H1 (cell line): ENCODE measurements at regions not wholly inside any gene's neighbourhood (a gene's known extent, or its start where the extent isn't known, plus 50 kb on each side); places are given as distances from the start of the nearest gene placed in this dataset.

ENCODE experiments used
- CTCF ChIA-PET: fragments of 300-600 bp; sonication (Branson Sonifier 250); formaldehyde crosslinking; loops from one replicate; lab custom pipeline; 2021; ENCODE audit not compliant: partially characterized antibody; lab: Charles Lee
- POLR2A ChIA-PET: fragments of 300-600 bp; sonication (Branson Sonifier 250); formaldehyde crosslinking; loops from one replicate; lab custom pipeline; 2021; ENCODE audit warnings: inconsistent platforms; ENCODE audit not compliant: partially characterized antibody; lab: Charles Lee
- DNase-seq, 2 experiments: peaks; one replicate each; pipeline versions ENCODE4 v3.0.0 to v3.0.0-alpha.2; 2010 to 2022; ENCODE audit warnings: low spot score in 2 of 2, low read depth in 1 of 2, mixed read lengths in 1 of 2
- FAIRE-seq: peaks from 2 replicates; lab custom pipeline; 2011; peaks lifted over from hg19 to GRCh38; lab: Jason Lieb, UNC
- H2AFZ ChIP-seq: 2 replicates; pipeline ENCODE4 v1.8.1; 2012; ENCODE audit warnings: low read length, inconsistent platforms
- H2AK5ac ChIP-seq: 2 replicates; pipeline ENCODE4 v1.6.1; 2013; ENCODE audit warnings: low read depth, low read length
- H2BK120ac ChIP-seq: replicated peaks from 2 replicates; pipeline ENCODE3; 2013; ENCODE audit warnings: low read depth, low read length, inconsistent platforms
- H2BK12ac ChIP-seq: 2 replicates; pipeline ENCODE4 v1.6.1; 2013; ENCODE audit warnings: low read depth, low read length
- H2BK15ac ChIP-seq: 2 replicates; pipeline ENCODE4 v1.6.1; 2013; ENCODE audit warnings: low read length
- H2BK20ac ChIP-seq: 2 replicates; pipeline ENCODE4 v1.6.1; 2013; ENCODE audit warnings: low read length
- H2BK5ac ChIP-seq: 2 replicates; pipeline ENCODE4 v1.6.1; 2013; ENCODE audit warnings: low read depth, low read length
- H3K14ac ChIP-seq: 2 replicates; pipeline ENCODE4 v1.6.1; 2013; ENCODE audit warnings: inconsistent platforms; ENCODE audit not compliant: insufficient read length
- H3K18ac ChIP-seq: 2 replicates; pipeline ENCODE4 v1.6.1; 2013; ENCODE audit warnings: low read length; ENCODE audit errors: extremely low read depth
- H3K23ac ChIP-seq: 2 replicates; pipeline ENCODE4 v1.6.1; 2013; ENCODE audit warnings: inconsistent platforms; ENCODE audit not compliant: insufficient read length
- H3K23me2 ChIP-seq: 2 replicates; pipeline ENCODE4 v1.6.1; 2013; ENCODE audit warnings: low read depth, low read length
- H3K27ac ChIP-seq: 2 replicates; pipeline ENCODE4 v1.6.1; 2011; ENCODE audit warnings: low read depth, low read length, inconsistent platforms
- H3K27me3 ChIP-seq, 4 experiments: replicated peaks in 1 of 4; 1 replicate in 1 of 4; 2 replicates in 3 of 4; pipeline versions ENCODE4 v1.6.1 to v1.8.1; 2011 to 2013; ENCODE audit warnings: low read length in 3 of 4, mild to moderate bottlenecking in 3 of 4, inconsistent platforms in 2 of 4, mixed read lengths in 2 of 4, moderate library complexity in 1 of 4; ENCODE audit not compliant: control insufficient read depth in 3 of 4, insufficient read depth in 3 of 4; ENCODE audit errors: extremely low read depth in 1 of 4
- H3K36me3 ChIP-seq, 4 experiments: 2 replicates each; pipeline versions ENCODE4 v1.6.1 to v1.8.1; 2011 to 2013; ENCODE audit warnings: mild to moderate bottlenecking in 4 of 4, low read length in 3 of 4, moderate library complexity in 2 of 4, control low read depth in 1 of 4, inconsistent platforms in 1 of 4; ENCODE audit not compliant: insufficient read depth in 4 of 4, control insufficient read depth in 2 of 4
- H3K4ac ChIP-seq: replicated peaks from 2 replicates; pipeline ENCODE3; 2013; ENCODE audit warnings: low read length, low read depth, mixed read lengths, inconsistent platforms; ENCODE audit not compliant: insufficient read length
- H3K4me1 ChIP-seq, 4 experiments: replicated peaks in 1 of 4; 1 replicate in 1 of 4; 2 replicates in 3 of 4; pipeline versions ENCODE4 v1.6.1 to v1.8.1; 2011 to 2013; ENCODE audit warnings: low read length in 3 of 4, inconsistent platforms in 2 of 4, mixed read lengths in 1 of 4; ENCODE audit not compliant: insufficient read depth in 4 of 4, control insufficient read depth in 3 of 4
- H3K4me2 ChIP-seq, 2 experiments: 2 replicates each; pipeline versions ENCODE4 v1.6.1 to v1.8.1; 2011 to 2013; ENCODE audit warnings: low read depth in 2 of 2, low read length in 2 of 2, control low read depth in 1 of 2, inconsistent platforms in 1 of 2, mild to moderate bottlenecking in 1 of 2; ENCODE audit not compliant: insufficient read depth in 1 of 2
- H3K4me3 ChIP-seq, 4 experiments: fragments of 200-600, 300-600 bp in 1 of 4; sonication (generic), shearing (Covaris generic), sonication (Bioruptor Twin) in 1 of 4; 2 replicates each; pipeline versions ENCODE4 v1.5.1 to v1.8.1; 2011 to 2016; ENCODE audit warnings: low read length in 4 of 4, low read depth in 3 of 4, control low read depth in 2 of 4, inconsistent platforms in 2 of 4, mild to moderate bottlenecking in 2 of 4, mixed read lengths in 1 of 4, moderate library complexity in 1 of 4; ENCODE audit not compliant: insufficient read depth in 2 of 4; ENCODE audit errors: extremely low read depth in 1 of 4
- H3K56ac ChIP-seq: replicated peaks from 2 replicates; pipeline ENCODE3; 2013; ENCODE audit warnings: low read depth, mild to moderate bottlenecking, mixed read lengths, low read length, inconsistent platforms; ENCODE audit not compliant: insufficient read length
- H3K79me1 ChIP-seq: 2 replicates; pipeline ENCODE4 v1.6.1; 2013; ENCODE audit warnings: low read depth, low read length, control low read depth
- H3K79me2 ChIP-seq, 2 experiments: 2 replicates each; pipeline versions ENCODE4 v1.6.1 to v1.8.1; 2012 to 2013; ENCODE audit warnings: low read length in 2 of 2, mild to moderate bottlenecking in 2 of 2, inconsistent platforms in 1 of 2; ENCODE audit not compliant: insufficient read depth in 2 of 2, control insufficient read depth in 1 of 2
- H3K9ac ChIP-seq, 4 experiments: replicated peaks in 1 of 4; 1 replicate in 1 of 4; 2 replicates in 3 of 4; pipeline versions ENCODE4 v1.6.1 to v1.8.1; 2011 to 2013; ENCODE audit warnings: low read depth in 3 of 4, low read length in 3 of 4, control low read depth in 2 of 4, mild to moderate bottlenecking in 2 of 4, moderate library complexity in 2 of 4, inconsistent platforms in 1 of 4; ENCODE audit errors: extremely low read depth in 1 of 4
- H3K9me3 ChIP-seq, 2 experiments: 2 replicates each; pipeline versions ENCODE4 v1.6.1 to v1.8.1; 2012 to 2013; ENCODE audit warnings: mild to moderate bottlenecking in 2 of 2, moderate library complexity in 2 of 2, control low read depth in 1 of 2, inconsistent platforms in 1 of 2, low read depth in 1 of 2, low read length in 1 of 2, mixed read lengths in 1 of 2; ENCODE audit not compliant: insufficient read depth in 2 of 2
- H4K20me1 ChIP-seq, 2 experiments: replicated peaks in 1 of 2; 2 replicates each; pipeline versions ENCODE3 to v1.8.1; 2011 to 2013; ENCODE audit warnings: inconsistent platforms in 2 of 2, low read length in 2 of 2, mild to moderate bottlenecking in 1 of 2; ENCODE audit not compliant: insufficient read depth in 2 of 2, control insufficient read depth in 1 of 2
- H4K5ac ChIP-seq: 2 replicates; pipeline ENCODE4 v1.6.1; 2013; ENCODE audit warnings: low read length, low read depth, mixed read lengths, inconsistent platforms; ENCODE audit not compliant: insufficient read length
- H4K8ac ChIP-seq: 2 replicates; pipeline ENCODE4 v1.8.0; 2013; ENCODE audit warnings: mild to moderate bottlenecking, moderate library complexity, low read length, inconsistent platforms; ENCODE audit not compliant: insufficient read depth; ENCODE audit errors: extremely low read depth
- H4K91ac ChIP-seq: replicated peaks from 2 replicates; pipeline ENCODE3; 2013; ENCODE audit warnings: low read length, mixed read lengths, inconsistent platforms; ENCODE audit not compliant: insufficient read length
- FOSL1 ChIP-seq: IDR thresholded peaks from 2 replicates; pipeline ENCODE4 v1.6.1; 2011; ENCODE audit warnings: mild to moderate bottlenecking, low read depth, low read length, moderate library complexity; ENCODE audit not compliant: insufficient read depth
- KDM4A ChIP-seq: IDR thresholded peaks from one replicate; pipeline ENCODE4 v1.7.1; 2012; ENCODE audit warnings: low read depth, mild to moderate bottlenecking, moderate library complexity, low read length, inconsistent platforms; ENCODE audit not compliant: severe bottlenecking
- KDM5A ChIP-seq: fragments of 200-600 bp; IDR thresholded peaks from 2 replicates; pipeline ENCODE4 v1.7.1; 2012; ENCODE audit warnings: mild to moderate bottlenecking, low read length, inconsistent platforms, mixed read lengths
- POLR2A ChIP-seq, 2 experiments: IDR thresholded peaks; 1 replicate in 1 of 2; 2 replicates in 1 of 2; pipeline ENCODE4 v1.6.1; 2011; ENCODE audit warnings: low read depth in 2 of 2, low read length in 2 of 2, mild to moderate bottlenecking in 2 of 2; ENCODE audit errors: control extremely low read depth in 1 of 2
- POU5F1 ChIP-seq: IDR thresholded peaks from 2 replicates; pipeline ENCODE4 v1.6.1; 2011; ENCODE audit warnings: low read depth, mild to moderate bottlenecking, low read length, moderate library complexity
- SIRT6 ChIP-seq: IDR thresholded peaks from one replicate; pipeline ENCODE4 v1.7.1; 2012; ENCODE audit warnings: low read length, inconsistent platforms
- SIX5 ChIP-seq: IDR thresholded peaks from 2 replicates; pipeline ENCODE4 v1.6.1; 2011; ENCODE audit warnings: mild to moderate bottlenecking, low read depth, low read length
- TAF1 ChIP-seq: IDR thresholded peaks from 2 replicates; pipeline ENCODE4 v1.6.1; 2011; ENCODE audit warnings: mild to moderate bottlenecking, low read depth, low read length
- TAF7 ChIP-seq: optimal IDR thresholded peaks from 2 replicates; pipeline ENCODE3; 2011; ENCODE audit warnings: low read depth, mild to moderate bottlenecking, inconsistent platforms, low read length, moderate library complexity, borderline replicate concordance
- TBP ChIP-seq: IDR thresholded peaks from 2 replicates; pipeline ENCODE4 v1.6.1; 2011; ENCODE audit warnings: low read depth, low read length, improper control_type of control experiment
- WGBS, 2 experiments: shearing (Covaris generic) in 1 of 2; methylation state at CpG; one replicate each; pipeline versions ENCODE4 v1.1.6 to v1.1.7; 2013 to 2015; ENCODE audit warnings: low lambda C conversion rate in 2 of 2, mixed read lengths in 2 of 2, inconsistent platforms in 1 of 2, low coverage in 1 of 2, missing lambda C conversion rate in 1 of 2; ENCODE audit not compliant: insufficient replicate concordance in 2 of 2, insufficient coverage in 1 of 2, insufficient read length in 1 of 2; ENCODE audit errors: extremely low coverage in 1 of 2, missing lambda C conversion rate in 1 of 2; 5-methylcytosine and 5-hydroxymethylcytosine counted together

- no peaks in the 10 kb centered on the region for H3K23me2 ChIP-seq
- 91% methylated on average over 2 of the region's 2 CpGs; no CpG with 5 or more reads in 1 of the 2 experiments for WGBS, 2 experiments
- H3K4me3 ChIP-seq, result no peak overlapping the region
- FAIRE-seq, result no peak
- TF ChIP-seq FOSL1 (no peak), SIX5 (no peak), TAF7 (no peak), POLR2A (IDR thresholded peaks at IDR 0.05; ENCODE audit: control extremely low read depth in 1 of 2, low read depth in 2 of 2, low read length in 2 of 2) (no peak), TBP (no peak), POU5F1 (no peak), TAF1 (no peak), SIRT6 (no peak), KDM4A (no peak), KDM5A (no peak)
- TF ChIP-seq, all 59 proteins: peak for 0
- Histone ChIP-seq H3K18ac (no peak overlapping the region), H4K8ac (no peak overlapping the region), H3K56ac (no peak overlapping the region), H3K4me1 (peaks cover 2 to 7% (median 5%) of the 10 kb centered on the region in 4 experiments; a peak in 5 of 7 replicates), H3K27me3 (no peaks in the 10 kb centered on the region), H3K9ac (no peak overlapping the region), H3K4ac (no peak overlapping the region), H4K91ac (no peak overlapping the region), H3K4me2 (no peak overlapping the region), H2AK5ac (no peak overlapping the region), H2BK5ac (no peak overlapping the region), H3K79me2 (peaks cover 0 to 12% of the 10 kb centered on the region in 2 experiments; a peak in 2 of 4 replicates), H3K79me1 (no peaks in the 10 kb centered on the region), H4K5ac (no peak overlapping the region), H4K20me1 (no peaks in the 10 kb centered on the region), H2BK20ac (no peak overlapping the region), H2BK120ac (no peak overlapping the region), H3K9me3 (no peaks in the 10 kb centered on the region), H2AFZ (no peak overlapping the region), H2BK12ac (no peak overlapping the region), H2BK15ac (no peak overlapping the region), H3K27ac (no peak overlapping the region), H3K36me3 (no peaks in the 10 kb centered on the region; a peak in 1 of 8 replicates), H3K14ac (no peak overlapping the region), H3K23ac (no peak overlapping the region)
- CTCF ChIA-PET, result interaction anchor here (1.0 to 1.7 kb wide), 2 partner anchors 20 to 137 kb away, joined by 3 to 5 read pairs; partner anchors contain the start of gene NMBR
- POLR2A ChIA-PET, result no interaction called here
- DNase-seq, result no peak
Measured at GRCh38 chr6:142009647-142010046, 123.1 kb upstream of the GJE1 start.
